ENCODE measurements at regions not wholly inside any gene's neighbourhood (a gene's known extent, or its start where the extent isn't known, plus 50 kb on each side); places are given as distances from the start of the nearest gene placed in this dataset.

GRCh38 chr11:38089726-38090125, 1491.7 kb upstream of the RAG2 start:
- no peaks in the 10 kb centered on the region for H4K20me1 ChIP-seq (ENCODE audit: insufficient read depth)
- TF ChIP-seq RAD21 (conservative IDR thresholded peaks at IDR 0.05) = no peak
- no peak for TF ChIP-seq EZH2 (IDR thresholded peaks at IDR 0.05; ENCODE audit: borderline replicate concordance, insufficient read depth, low read length, poor library complexity, severe bottlenecking)
- no peak for TF ChIP-seq TAF1 (IDR thresholded peaks at IDR 0.05; ENCODE audit: low read depth)
- TF ChIP-seq EP300 (conservative IDR thresholded peaks at IDR 0.05; ENCODE audit: poor library complexity, severe bottlenecking) = no peak
- TF ChIP-seq MXI1 (conservative IDR thresholded peaks at IDR 0.05; ENCODE audit: poor library complexity, severe bottlenecking) = no peak
- no peak for TF ChIP-seq CTCF (IDR thresholded peaks at IDR 0.05; ENCODE audit: poor library complexity, severe bottlenecking)
- no peak for TF ChIP-seq REST (IDR thresholded peaks at IDR 0.05; ENCODE audit: borderline replicate concordance)
- no peak for TF ChIP-seq SMC3 (conservative IDR thresholded peaks at IDR 0.05; ENCODE audit: poor library complexity)
- TF ChIP-seq POLR2AphosphoS5 (IDR thresholded peaks at IDR 0.05) = no peak
- no peaks in the 10 kb centered on the region for H3K9me2 ChIP-seq (ENCODE audit: insufficient read depth, low read length)
- H3K9me3 ChIP-seq (ENCODE audit: low read length) = no peaks in the 10 kb centered on the region
- no peak overlapping the region for H3K9ac ChIP-seq (ENCODE audit: low read length)
- no peaks in the 10 kb centered on the region for H3K36me3 ChIP-seq (ENCODE audit: insufficient read depth, low read length)
- no peak overlapping the region for H2AFZ ChIP-seq (ENCODE audit: low read depth, low read length)
- no peak overlapping the region for H3K4me3 ChIP-seq (ENCODE audit: low read length)
- no peak overlapping the region for H3K4me2 ChIP-seq (ENCODE audit: low read length)
- H3K27me3 ChIP-seq (ENCODE audit: insufficient read depth, low read depth, low read length) = no peaks in the 10 kb centered on the region
- no peaks in the 10 kb centered on the region for H3K79me2 ChIP-seq (replicated peaks; ENCODE audit: insufficient read depth, low read length)
- H3K27ac ChIP-seq (ENCODE audit: low read length) = no peak overlapping the region
- no peaks in the 10 kb centered on the region for H3F3A ChIP-seq (ENCODE audit: insufficient read depth, low read length, poor library complexity, severe bottlenecking)

DNA sequence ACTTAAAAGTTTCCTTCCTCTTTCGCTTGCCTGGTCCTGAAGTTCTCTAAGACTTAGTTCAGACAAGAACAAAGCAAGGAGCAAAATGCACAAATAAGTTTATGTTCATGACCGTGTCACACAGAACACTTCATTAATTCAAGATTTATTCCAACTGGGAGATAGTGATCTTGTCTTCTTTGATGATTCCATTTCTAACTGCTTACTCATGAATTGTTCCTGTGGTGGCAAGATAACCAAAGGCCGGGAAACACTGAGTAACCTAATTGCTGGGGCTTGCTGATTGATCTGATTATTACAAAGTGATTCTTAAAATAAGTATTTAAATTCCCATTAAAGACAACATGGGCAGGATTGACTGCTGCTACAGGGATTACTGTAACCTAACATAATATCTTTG, 1462.9 kb upstream of the RAG2 start:
- H3K9me2 ChIP-seq (ENCODE audit: insufficient read depth, low read length) = no peaks in the 10 kb centered on the region
- no peaks in the 10 kb centered on the region for H3K79me2 ChIP-seq (replicated peaks; ENCODE audit: insufficient read depth, low read length)
- H3K9me3 ChIP-seq (ENCODE audit: low read length) = no peaks in the 10 kb centered on the region
- H3K4me2 ChIP-seq (ENCODE audit: low read length) = no peak overlapping the region
- H3K4me3 ChIP-seq (ENCODE audit: low read length) = no peak overlapping the region
- no peaks in the 10 kb centered on the region for H3F3A ChIP-seq (ENCODE audit: insufficient read depth, low read length, poor library complexity, severe bottlenecking)
- H3K27ac ChIP-seq (ENCODE audit: low read length) = no peak overlapping the region
- no peak overlapping the region for H3K9ac ChIP-seq (ENCODE audit: low read length)
- H3K36me3 ChIP-seq (ENCODE audit: insufficient read depth, low read length) = no peaks in the 10 kb centered on the region
- TF ChIP-seq REST (IDR thresholded peaks at IDR 0.05; ENCODE audit: borderline replicate concordance) (no peak), RAD21 (conservative IDR thresholded peaks at IDR 0.05) (no peak), TAF1 (IDR thresholded peaks at IDR 0.05; ENCODE audit: low read depth) (no peak), EZH2 (IDR thresholded peaks at IDR 0.05; ENCODE audit: borderline replicate concordance, insufficient read depth, low read length, poor library complexity, severe bottlenecking) (no peak), EP300 (conservative IDR thresholded peaks at IDR 0.05; ENCODE audit: poor library complexity, severe bottlenecking) (no peak), CTCF (IDR thresholded peaks at IDR 0.05; ENCODE audit: poor library complexity, severe bottlenecking) (no peak), MXI1 (conservative IDR thresholded peaks at IDR 0.05; ENCODE audit: poor library complexity, severe bottlenecking) (no peak), SMC3 (conservative IDR thresholded peaks at IDR 0.05; ENCODE audit: poor library complexity) (no peak), POLR2AphosphoS5 (IDR thresholded peaks at IDR 0.05) (no peak)
- H4K20me1 ChIP-seq (ENCODE audit: insufficient read depth) = no peaks in the 10 kb centered on the region
- no peaks in the 10 kb centered on the region for H3K27me3 ChIP-seq (ENCODE audit: insufficient read depth, low read depth, low read length)
- H2AFZ ChIP-seq (ENCODE audit: low read depth, low read length) = no peak overlapping the region
